ENCODE measurements at regions not wholly inside any gene's neighbourhood (a gene's known extent, or its start where the extent isn't known, plus 50 kb on each side); places are given as distances from the start of the nearest gene placed in this dataset.

DNA sequence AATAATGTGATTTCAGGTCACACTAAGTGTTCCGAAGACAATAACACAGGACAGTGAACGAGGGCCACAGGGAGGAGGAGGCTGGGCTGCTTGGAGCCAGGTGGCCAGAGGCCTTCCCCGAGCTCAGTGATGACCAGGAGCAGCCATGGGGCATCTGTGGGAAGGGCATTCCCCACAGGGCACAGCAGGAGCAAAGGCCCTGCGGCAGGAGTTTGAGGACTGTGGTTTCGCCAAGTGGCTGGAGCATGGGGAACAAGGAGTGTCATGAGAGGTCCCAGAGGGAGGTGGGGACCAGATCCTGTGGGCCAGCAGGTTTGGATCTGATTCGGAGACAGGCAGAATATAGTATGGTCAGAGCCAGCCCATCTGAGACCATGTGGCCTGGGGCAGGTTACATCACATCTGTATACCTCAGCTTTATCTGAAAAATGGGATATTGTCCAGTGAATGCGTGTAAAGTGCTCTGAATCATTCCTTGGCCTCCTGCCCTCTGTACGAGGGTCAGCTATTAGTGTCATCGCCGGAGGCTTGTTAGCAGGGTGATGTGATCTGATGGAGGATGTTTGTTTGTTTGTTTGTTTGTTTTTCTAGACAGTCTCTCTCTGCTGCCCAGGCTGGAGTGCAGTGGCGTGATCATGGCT lies 176.8 kb downstream of the KATNIP start:
- H3K4me3 ChIP-seq (ENCODE audit: low read depth, low read length), result no peak overlapping the region
- DNase-seq (ENCODE audit: low read depth), result no peak
- TF ChIP-seq, protein P1, sequence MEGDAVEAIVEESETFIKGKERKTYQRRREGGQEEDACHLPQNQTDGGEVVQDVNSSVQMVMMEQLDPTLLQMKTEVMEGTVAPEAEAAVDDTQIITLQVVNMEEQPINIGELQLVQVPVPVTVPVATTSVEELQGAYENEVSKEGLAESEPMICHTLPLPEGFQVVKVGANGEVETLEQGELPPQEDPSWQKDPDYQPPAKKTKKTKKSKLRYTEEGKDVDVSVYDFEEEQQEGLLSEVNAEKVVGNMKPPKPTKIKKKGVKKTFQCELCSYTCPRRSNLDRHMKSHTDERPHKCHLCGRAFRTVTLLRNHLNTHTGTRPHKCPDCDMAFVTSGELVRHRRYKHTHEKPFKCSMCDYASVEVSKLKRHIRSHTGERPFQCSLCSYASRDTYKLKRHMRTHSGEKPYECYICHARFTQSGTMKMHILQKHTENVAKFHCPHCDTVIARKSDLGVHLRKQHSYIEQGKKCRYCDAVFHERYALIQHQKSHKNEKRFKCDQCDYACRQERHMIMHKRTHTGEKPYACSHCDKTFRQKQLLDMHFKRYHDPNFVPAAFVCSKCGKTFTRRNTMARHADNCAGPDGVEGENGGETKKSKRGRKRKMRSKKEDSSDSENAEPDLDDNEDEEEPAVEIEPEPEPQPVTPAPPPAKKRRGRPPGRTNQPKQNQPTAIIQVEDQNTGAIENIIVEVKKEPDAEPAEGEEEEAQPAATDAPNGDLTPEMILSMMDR (conservative IDR thresholded peaks at IDR 0.05; ENCODE audit: low read depth, low read length), result no peak

- TF ChIP-seq, protein P1 (conservative IDR thresholded peaks at IDR 0.05; ENCODE audit: low read depth, low read length), result no peak
- no peak overlapping the region for H3K4me3 ChIP-seq (ENCODE audit: low read depth, low read length)
- DNase-seq (ENCODE audit: low read depth), result no peak
Observed at GRCh38 chr16:27727941-27728340, 178.0 kb downstream of the KATNIP start.

- DNase-seq (ENCODE audit: low read depth), result no peak
- H3K4me3 ChIP-seq (ENCODE audit: low read depth, low read length), result no peak overlapping the region
- TF ChIP-seq, protein P1 (conservative IDR thresholded peaks at IDR 0.05; ENCODE audit: low read depth, low read length), result no peak
Observed at GRCh38 chr16:27728691-27729090, 178.7 kb downstream of the KATNIP start.

DNA sequence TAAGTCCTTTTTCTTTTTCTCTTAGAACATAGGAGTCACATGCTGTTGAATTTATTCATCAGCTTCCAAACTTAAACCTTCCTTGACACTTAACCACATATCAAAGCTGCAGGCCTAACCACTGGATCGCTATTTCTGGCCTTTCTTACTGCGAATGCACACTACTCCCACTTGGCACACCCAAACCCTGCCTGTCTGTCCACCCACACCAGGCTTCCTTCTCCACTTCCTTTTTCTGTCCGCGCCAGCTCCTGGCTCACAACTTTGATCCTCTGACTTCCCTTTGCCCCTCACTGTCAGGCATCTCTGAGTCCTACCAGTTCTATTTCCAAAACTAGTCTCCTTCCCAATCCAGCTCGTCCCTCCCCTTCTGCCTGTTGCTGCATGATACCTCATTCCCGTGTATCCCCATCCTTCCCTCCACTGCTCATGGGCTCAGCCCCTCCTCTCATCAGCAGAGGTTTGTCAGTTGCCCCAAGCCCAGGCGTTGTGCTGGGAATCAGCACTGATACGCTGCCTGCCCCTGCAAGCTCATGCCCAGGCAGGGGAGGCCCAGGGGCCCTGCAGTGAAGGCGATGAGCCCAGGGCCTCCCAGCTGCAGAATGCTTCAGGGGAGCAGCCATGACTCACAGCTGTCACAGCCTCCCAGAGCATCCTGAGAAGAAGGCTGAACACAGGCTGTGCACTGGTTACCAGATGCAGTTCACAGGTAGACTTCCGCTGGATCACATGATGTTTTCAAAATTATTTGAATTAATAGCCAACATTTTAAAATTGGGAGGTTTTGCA lies 179.8 kb downstream of the KATNIP start:
- TF ChIP-seq, protein P1 (conservative IDR thresholded peaks at IDR 0.05; ENCODE audit: low read depth, low read length), result no peak
- no peak for DNase-seq (ENCODE audit: low read depth)
- H3K4me3 ChIP-seq (ENCODE audit: low read depth, low read length), result no peak overlapping the region

DNA sequence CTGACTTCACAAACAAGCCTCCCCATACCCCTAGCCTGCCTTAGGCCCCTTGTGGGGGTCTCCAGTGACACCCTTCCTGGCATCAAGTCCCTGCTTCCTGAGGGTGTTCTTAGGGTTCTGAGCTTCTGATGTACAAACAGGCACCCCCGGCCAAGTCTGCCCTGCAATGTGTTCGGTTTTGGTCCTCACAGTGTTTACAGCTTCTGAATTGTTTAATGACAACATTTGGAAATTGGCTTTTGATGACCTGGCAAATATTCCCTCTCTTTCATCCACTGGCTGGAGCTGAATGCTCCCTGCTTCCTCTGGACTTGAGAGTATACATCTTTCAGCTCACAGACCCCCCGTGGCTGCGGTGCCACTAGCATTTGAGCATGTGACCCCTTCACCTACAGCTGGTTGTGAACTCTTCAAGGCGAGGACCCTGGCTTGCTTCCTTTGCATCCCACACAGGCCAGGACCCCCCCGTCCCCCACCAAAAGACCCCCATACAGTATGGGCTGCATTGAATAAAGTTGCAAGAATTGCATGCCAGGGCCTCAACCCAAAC lies 180.8 kb downstream of the KATNIP start:
- no peak overlapping the region for H3K4me3 ChIP-seq (ENCODE audit: low read depth, low read length)
- no peak for DNase-seq (ENCODE audit: low read depth)
- TF ChIP-seq, protein P1 (conservative IDR thresholded peaks at IDR 0.05; ENCODE audit: low read depth, low read length), result no peak

DNA sequence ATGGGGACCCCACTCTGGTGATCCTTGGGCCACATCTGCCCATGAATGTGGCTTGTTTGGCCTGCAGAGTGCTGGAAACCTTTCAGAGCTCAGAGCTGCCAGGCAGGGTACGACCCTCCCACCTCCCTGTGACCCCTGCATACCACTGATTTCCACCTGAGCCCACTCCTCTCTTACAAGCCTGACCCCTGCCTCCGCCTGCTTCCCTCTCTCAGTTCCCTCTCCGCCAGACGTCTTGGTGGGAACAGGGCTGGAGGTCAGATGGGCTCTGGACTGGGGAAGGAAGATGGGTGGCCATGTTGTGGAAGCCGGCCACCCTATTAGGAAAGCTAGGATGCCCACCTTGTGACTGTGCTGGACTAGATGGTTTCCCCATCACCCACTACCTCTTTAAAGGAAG lies 185.1 kb downstream of the KATNIP start:
- TF ChIP-seq, protein P1 (conservative IDR thresholded peaks at IDR 0.05; ENCODE audit: low read depth, low read length), result no peak
- no peak overlapping the region for H3K4me3 ChIP-seq (ENCODE audit: low read depth, low read length)
- no peak for DNase-seq (ENCODE audit: low read depth)

All from epithelial cell of proximal tubule (primary cell).